Renal cortical epithelial cell (primary cell): ENCODE measurements at regions not wholly inside any gene's neighbourhood (a gene's known extent, or its start where the extent isn't known, plus 50 kb on each side); places are given as distances from the start of the nearest gene placed in this dataset.

Source experiments
- DNase-seq: peaks from one replicate; pipeline ENCODE4 v3.0.0-alpha.2; 2011; ENCODE audit warnings: low read depth

GRCh38 chr7:94054130-94054529 lies 50.0 kb upstream of the BET1 start:
- DNase-seq, result peak; percentile 73

- peak; percentile 99 for DNase-seq
Observed at GRCh38 chr7:94055963-94056362, 51.8 kb upstream of the BET1 start.

- peak; percentile 100 for DNase-seq
Observed at GRCh38 chr7:94056796-94057207, 52.6 kb upstream of the BET1 start.

GRCh38 chr7:94057955-94058354 lies 53.8 kb upstream of the BET1 start:
- peak; percentile 82 for DNase-seq

GRCh38 chr7:94059746-94060145 lies 55.6 kb upstream of the BET1 start:
- peak; percentile 93 for DNase-seq

- DNase-seq, result peak; percentile 91
Observed at GRCh38 chr7:94060752-94061151, 56.6 kb upstream of the BET1 start.

- DNase-seq, result no peak
Observed at GRCh38 chr7:94061326-94061725, 57.2 kb upstream of the BET1 start.

GRCh38 chr7:94062372-94062771 lies 58.2 kb upstream of the BET1 start:
- peak; percentile 76 for DNase-seq

GRCh38 chr7:94064541-94065191 lies 60.5 kb upstream of the BET1 start:
- DNase-seq, result no peak

- peak; percentile 58 for DNase-seq
Observed at GRCh38 chr7:94067047-94067446, 62.9 kb upstream of the BET1 start.

- no peak for DNase-seq
Observed at GRCh38 chr7:94067506-94067905, 63.4 kb upstream of the BET1 start.

GRCh38 chr7:94069162-94069739 lies 65.1 kb upstream of the BET1 start:
- no peak for DNase-seq

GRCh38 chr7:94080551-94080950 lies 76.4 kb upstream of the BET1 start:
- DNase-seq, result no peak

GRCh38 chr7:94082126-94082525 lies 78.0 kb upstream of the BET1 start:
- DNase-seq, result no peak

GRCh38 chr7:94087664-94088352 lies 83.7 kb upstream of the BET1 start:
- DNase-seq, result peak; percentile 86

GRCh38 chr7:94088560-94088959 lies 84.4 kb upstream of the BET1 start:
- peak; percentile 50 for DNase-seq

- no peak for DNase-seq
Observed at GRCh38 chr7:94089806-94090205, 85.7 kb upstream of the BET1 start.

GRCh38 chr7:94092980-94093379 lies 88.8 kb upstream of the BET1 start:
- no peak for DNase-seq

GRCh38 chr7:94094298-94094697 lies 90.1 kb upstream of the BET1 start:
- DNase-seq, result no peak

- no peak for DNase-seq
Observed at GRCh38 chr7:94095316-94096009, 91.3 kb upstream of the BET1 start.

- DNase-seq, result no peak
Observed at GRCh38 chr7:94099679-94100078, 95.5 kb upstream of the BET1 start.

GRCh38 chr7:94100723-94101345 lies 96.7 kb upstream of the BET1 start:
- no peak for DNase-seq
